Right kidney (tissue), 1 donor: ENCODE measurements at regions not wholly inside any gene's neighbourhood (a gene's known extent, or its start where the extent isn't known, plus 50 kb on each side); places are given as distances from the start of the nearest gene placed in this dataset.
"Not testable (repeated sequence)": the region's sequence is repeated elsewhere in the genome, so short reads cannot be mapped to it uniquely, and the experiment has no call there.

Experiments used
- DNase-seq: peaks from one replicate; pipeline ENCODE4 v3.0.0-alpha.2; 2016

- DNase-seq = no peak
Measured at GRCh38 chr5:102666164-102666946, 88.8 kb upstream of the PAM start.

DNA sequence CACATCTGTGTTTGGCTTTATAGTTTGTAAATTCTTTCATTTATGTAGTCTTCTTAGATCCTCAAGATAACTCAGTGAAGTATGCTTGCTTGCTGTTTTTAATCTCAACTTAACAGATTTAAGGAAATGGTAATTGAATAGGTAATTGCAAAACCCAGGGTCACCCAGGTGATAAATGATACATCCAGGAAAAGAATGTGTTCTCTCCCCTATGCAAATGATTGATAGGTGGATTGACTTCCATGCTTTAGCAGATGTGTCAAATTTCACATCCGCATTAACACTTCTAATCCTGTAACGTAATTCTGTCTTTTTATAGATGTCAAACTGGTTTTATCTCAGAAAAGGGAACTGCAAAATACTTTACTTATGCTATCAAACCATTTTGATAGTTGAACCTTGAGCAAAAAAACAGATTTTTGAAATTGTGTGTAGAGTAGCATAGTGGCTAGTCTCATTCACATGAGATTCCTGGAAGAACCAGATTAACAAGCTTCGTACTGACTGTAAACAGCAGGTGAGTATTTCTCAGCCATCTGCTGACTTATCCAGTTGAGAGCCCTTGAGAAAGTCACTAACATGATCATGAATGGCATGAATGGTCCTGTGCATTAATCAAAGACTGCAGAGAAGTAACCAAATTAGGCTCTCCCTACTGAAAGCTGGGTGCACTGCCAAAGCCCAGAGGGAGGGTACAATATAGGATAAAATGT lies 86.7 kb upstream of the PAM start:
- DNase-seq = no peak

DNA sequence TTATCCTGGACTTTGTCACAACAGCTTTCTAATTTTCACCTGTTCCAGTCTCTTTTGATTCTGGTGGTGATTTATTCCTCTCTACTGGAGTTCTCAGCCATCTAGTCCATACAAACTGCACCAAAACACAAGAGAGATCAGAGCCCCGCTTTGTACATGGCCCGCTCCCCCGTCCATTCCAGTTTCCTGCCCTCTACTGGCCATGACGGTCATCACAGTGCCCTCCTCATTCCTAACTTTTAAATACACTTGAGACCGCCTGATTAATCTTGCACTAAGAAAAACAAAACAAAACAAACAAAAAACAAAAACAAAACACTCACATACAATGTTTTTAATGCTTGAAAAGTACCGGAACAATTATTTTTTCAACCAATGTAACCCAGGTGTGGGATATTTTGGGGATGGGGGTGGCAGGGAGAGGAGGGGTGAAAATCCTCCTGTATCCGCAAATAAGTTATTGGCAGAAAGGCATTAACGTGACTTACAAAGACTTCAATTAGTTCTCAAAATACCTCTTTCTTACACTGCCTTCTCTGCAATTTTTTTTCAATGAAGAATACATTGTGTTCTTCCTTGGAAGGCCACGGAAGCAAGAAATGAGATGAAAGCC lies 84.8 kb upstream of the PAM start:
- no peak for DNase-seq

DNA sequence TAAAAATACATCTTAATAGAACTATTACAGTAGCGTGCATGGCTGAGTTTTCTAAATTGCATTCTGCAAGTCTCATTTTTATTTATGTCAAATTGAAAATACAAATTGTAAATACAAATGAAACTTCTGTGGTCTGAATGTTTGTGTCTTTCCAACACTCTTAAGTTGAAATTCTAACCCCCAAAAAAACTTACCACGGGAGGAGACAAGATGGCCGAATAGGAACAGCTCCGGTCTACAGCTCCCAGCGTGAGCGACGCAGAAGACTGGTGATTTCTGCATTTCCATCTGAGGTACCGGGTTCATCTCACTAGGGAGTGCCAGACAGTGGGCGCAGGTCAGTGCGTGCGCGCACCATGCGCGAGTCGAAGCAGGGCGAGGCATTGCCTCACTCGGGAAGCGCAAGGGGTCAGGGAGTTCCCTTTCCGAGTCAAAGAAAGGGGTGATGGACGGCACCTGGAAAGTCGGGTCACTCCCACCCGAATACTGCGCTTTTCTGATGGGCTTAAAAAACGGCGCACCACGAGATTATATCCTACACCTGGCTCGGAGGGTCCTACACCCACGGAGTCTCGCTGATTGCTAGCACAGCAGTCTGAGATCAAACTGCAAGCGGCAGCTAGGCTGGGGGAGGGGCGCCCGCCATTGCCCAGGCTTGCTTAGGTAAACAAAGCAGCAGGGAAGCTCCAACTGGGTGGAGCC lies 83.9 kb upstream of the PAM start:
- DNase-seq = not testable (repeated sequence)

- DNase-seq = no peak
Measured at GRCh38 chr5:102678267-102679058, 76.6 kb upstream of the PAM start.

DNA sequence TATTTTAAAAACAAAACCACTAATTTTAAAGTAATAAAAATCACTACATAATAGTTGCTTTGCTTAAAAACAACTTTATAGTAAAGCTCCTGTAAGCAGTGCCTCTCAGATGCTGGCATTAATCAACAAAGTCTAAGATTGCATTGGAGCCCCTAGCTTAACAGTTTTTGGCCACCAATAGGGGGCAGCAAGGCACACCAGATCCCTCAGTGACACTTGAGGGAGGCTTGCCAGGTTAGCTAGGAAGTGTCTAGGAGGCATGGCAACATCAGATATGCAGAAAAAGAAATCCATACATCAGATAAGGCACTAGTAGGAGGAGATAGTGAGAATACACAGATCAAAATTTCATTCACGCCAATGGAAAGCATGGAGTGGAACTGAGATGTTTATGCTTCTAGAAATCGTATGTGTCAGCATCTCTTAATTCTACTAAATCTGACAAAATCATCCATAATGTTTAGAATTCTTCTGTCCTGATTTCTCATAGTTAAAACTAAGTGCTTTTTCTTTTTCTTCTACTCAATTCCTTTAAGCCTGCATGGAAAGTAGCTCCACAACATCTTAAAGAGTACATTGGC lies 73.6 kb upstream of the PAM start:
- DNase-seq = peak; percentile 44

GRCh38 chr5:102682101-102682647 lies 72.9 kb upstream of the PAM start:
- DNase-seq = no peak

GRCh38 chr5:102688076-102688475 lies 67.0 kb upstream of the PAM start:
- not testable (repeated sequence) for DNase-seq

- not testable (repeated sequence) for DNase-seq
Measured at GRCh38 chr5:102688581-102689342, 66.3 kb upstream of the PAM start.

DNA sequence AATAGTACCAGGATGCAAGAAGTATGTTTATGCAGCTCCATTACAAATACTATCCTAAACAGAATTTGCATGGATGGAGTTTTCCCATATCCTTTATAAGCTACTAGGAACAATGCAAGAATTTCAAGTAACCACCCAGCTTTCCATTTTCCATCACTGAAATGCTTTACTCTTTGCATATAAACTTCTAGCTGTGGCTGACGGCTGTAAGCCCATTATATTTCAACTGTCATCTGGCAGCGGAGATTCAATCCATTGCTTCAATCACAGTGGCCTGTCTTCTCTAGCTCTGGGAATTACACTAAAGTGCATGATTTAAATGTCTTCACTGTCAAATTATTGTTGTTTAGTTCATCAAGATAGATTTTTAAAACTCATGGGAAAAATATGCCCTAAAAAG lies 64.2 kb upstream of the PAM start:
- DNase-seq = no peak

GRCh38 chr5:102691434-102691833 lies 63.7 kb upstream of the PAM start:
- DNase-seq = no peak

GRCh38 chr5:102700120-102700831 lies 54.8 kb upstream of the PAM start:
- DNase-seq = no peak

DNA sequence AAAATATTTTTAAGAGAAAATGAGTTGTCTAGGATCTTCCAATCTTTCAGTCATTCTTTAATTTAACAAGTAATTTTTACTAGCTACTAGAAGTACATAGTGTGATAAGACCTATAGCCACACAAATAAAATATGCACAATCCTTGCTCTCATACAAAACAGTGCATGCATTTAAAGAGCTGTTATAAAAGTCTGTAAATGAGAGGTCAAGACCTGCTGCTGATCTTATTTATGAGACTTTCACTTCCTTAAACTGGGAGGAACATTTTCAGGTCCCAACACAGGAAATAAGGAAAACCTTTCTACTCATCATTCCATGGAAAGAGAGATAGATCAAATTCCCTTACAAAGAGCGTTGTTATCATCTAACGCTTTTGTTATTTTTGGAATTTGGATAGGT lies 54.2 kb upstream of the PAM start:
- DNase-seq = no peak

GRCh38 chr5:102701748-102702147 lies 53.4 kb upstream of the PAM start:
- no peak for DNase-seq
